NCI-H446 (cell line): ENCODE measurements at regions not wholly inside any gene's neighbourhood (a gene's known extent, or its start where the extent isn't known, plus 50 kb on each side); places are given as distances from the start of the nearest gene placed in this dataset.
"Not testable (repeated sequence)": the region's sequence is repeated elsewhere in the genome, so short reads cannot be mapped to it uniquely, and the experiment has no call there.

Experiments used
- DNase-seq, 2 experiments: peaks; one replicate each; lab custom pipeline; 2025; lab: John Stamatoyannopoulos, UW

GRCh38 chr1:214143006-214143992, 137.7 kb upstream of the SMYD2 start:
- no peak for DNase-seq

GRCh38 chr1:214144521-214144920, 136.4 kb upstream of the SMYD2 start:
- DNase-seq = not testable (repeated sequence)

- DNase-seq = no peak
Observed at GRCh38 chr1:214146523-214146922, 134.4 kb upstream of the SMYD2 start.

- no peak for DNase-seq
Observed at GRCh38 chr1:214154596-214155292, 126.2 kb upstream of the SMYD2 start.

- DNase-seq = no peak
Observed at GRCh38 chr1:214155987-214156625, 124.9 kb upstream of the SMYD2 start.

- DNase-seq = no peak
Observed at GRCh38 chr1:214164173-214164572, 116.8 kb upstream of the SMYD2 start.

GRCh38 chr1:214165850-214166374, 115.0 kb upstream of the SMYD2 start:
- no peak for DNase-seq

GRCh38 chr1:214174508-214175199, 106.3 kb upstream of the SMYD2 start:
- no peak for DNase-seq

GRCh38 chr1:214178102-214178501, 102.9 kb upstream of the SMYD2 start:
- DNase-seq = no peak

GRCh38 chr1:214184992-214185391, 96.0 kb upstream of the SMYD2 start:
- DNase-seq = no peak

- DNase-seq = no peak
Observed at GRCh38 chr1:214186103-214186824, 94.7 kb upstream of the SMYD2 start.

- DNase-seq = no peak
Observed at GRCh38 chr1:214187121-214187900, 93.6 kb upstream of the SMYD2 start.

GRCh38 chr1:214187933-214188332, 93.0 kb upstream of the SMYD2 start:
- no peak for DNase-seq

GRCh38 chr1:214188835-214189234, 92.1 kb upstream of the SMYD2 start:
- DNase-seq = no peak

GRCh38 chr1:214192825-214193643, 87.9 kb upstream of the SMYD2 start:
- DNase-seq = no peak

- no peak for DNase-seq
Observed at GRCh38 chr1:214193691-214194090, 87.3 kb upstream of the SMYD2 start.

- DNase-seq = no peak
Observed at GRCh38 chr1:214198571-214198970, 82.4 kb upstream of the SMYD2 start.

- DNase-seq = no peak
Observed at GRCh38 chr1:214199585-214199984, 81.4 kb upstream of the SMYD2 start.

- DNase-seq = no peak
Observed at GRCh38 chr1:214202992-214203391, 78.0 kb upstream of the SMYD2 start.
